HEK293T (cell line): ENCODE measurements at regions not wholly inside any gene's neighbourhood (a gene's known extent, or its start where the extent isn't known, plus 50 kb on each side); places are given as distances from the start of the nearest gene placed in this dataset.

Experiments used
- CTCF ChIA-PET: fragments of 350-600 bp; formaldehyde crosslinking; extraction: SDS; loops from one replicate; lab custom pipeline; 2021; ENCODE audit warnings: antibody characterized with exemption, inconsistent platforms; lab: Yijun Ruan, JAX
- POLR2A ChIA-PET: fragments of 350-600 bp; formaldehyde crosslinking; extraction: SDS; loops from one replicate; lab custom pipeline; 2020; ENCODE audit warnings: antibody characterized with exemption, inconsistent platforms; lab: Yijun Ruan, JAX
- DNase-seq: peaks from one replicate; pipeline ENCODE4 v3.0.0; 2012; ENCODE audit warnings: mixed read lengths; ENCODE audit errors: extremely low spot score
- ARNT ChIP-seq: fragments of 450-650 bp; IDR thresholded peaks from 2 replicates; pipeline ENCODE4 v1.6.1; 2017; ENCODE audit warnings: mild to moderate bottlenecking
- BHLHE40 ChIP-seq: fragments of 450-650 bp; IDR thresholded peaks from 2 replicates; pipeline ENCODE4 v1.6.1; 2016; ENCODE audit warnings: mild to moderate bottlenecking, moderate library complexity, borderline replicate concordance
- CTBP1 ChIP-seq: fragments of 450-650 bp; IDR thresholded peaks from 2 replicates; pipeline ENCODE4 v1.6.1; 2016; ENCODE audit warnings: borderline replicate concordance
- ELF4 ChIP-seq: fragments of 450-650 bp; IDR thresholded peaks from 2 replicates; pipeline ENCODE4 v1.6.1; 2017; ENCODE audit warnings: antibody characterized with exemption
- FOXA1 ChIP-seq: fragments of 450-650 bp; IDR thresholded peaks from 2 replicates; pipeline ENCODE4 v1.6.1; 2016; ENCODE audit warnings: mild to moderate bottlenecking
- FOXK2 ChIP-seq: fragments of 450-650 bp; IDR thresholded peaks from 2 replicates; pipeline ENCODE4 v1.6.1; 2016; ENCODE audit warnings: mild to moderate bottlenecking
- FOXM1 ChIP-seq: fragments of 450-650 bp; IDR thresholded peaks from 2 replicates; pipeline ENCODE4 v1.6.1; 2017; ENCODE audit warnings: mild to moderate bottlenecking, borderline replicate concordance
- HDGF ChIP-seq: fragments of 450-650 bp; IDR thresholded peaks from 2 replicates; pipeline ENCODE4 v1.6.1; 2017; ENCODE audit warnings: antibody characterized with exemption, borderline replicate concordance
- L3MBTL2 ChIP-seq: fragments of 450-650 bp; conservative IDR thresholded peaks from 2 replicates; pipeline ENCODE4 v1.6.1; 2016; ENCODE audit warnings: mild to moderate bottlenecking
- LEF1 ChIP-seq: fragments of 450-650 bp; IDR thresholded peaks from 2 replicates; pipeline ENCODE4 v1.6.1; 2017; ENCODE audit warnings: mild to moderate bottlenecking, borderline replicate concordance
- NFRKB ChIP-seq: fragments of 450-650 bp; IDR thresholded peaks from 2 replicates; pipeline ENCODE4 v1.6.1; 2016; ENCODE audit warnings: mild to moderate bottlenecking, moderate library complexity
- PKNOX1 ChIP-seq: fragments of 450-650 bp; IDR thresholded peaks from 2 replicates; pipeline ENCODE4 v1.6.1; 2016
- SP1 ChIP-seq: fragments of 450-650 bp; IDR thresholded peaks from 2 replicates; pipeline ENCODE4 v1.6.1; 2017
- SUZ12 ChIP-seq: fragments of 450-650 bp; IDR thresholded peaks from 2 replicates; pipeline ENCODE4 v1.6.1; 2016; ENCODE audit warnings: mild to moderate bottlenecking
- TARDBP ChIP-seq: fragments of 450-650 bp; IDR thresholded peaks from 2 replicates; pipeline ENCODE4 v1.6.1; 2016
- ZNF384 ChIP-seq: fragments of 450-650 bp; IDR thresholded peaks from 2 replicates; pipeline ENCODE4 v1.6.1; 2016

DNA sequence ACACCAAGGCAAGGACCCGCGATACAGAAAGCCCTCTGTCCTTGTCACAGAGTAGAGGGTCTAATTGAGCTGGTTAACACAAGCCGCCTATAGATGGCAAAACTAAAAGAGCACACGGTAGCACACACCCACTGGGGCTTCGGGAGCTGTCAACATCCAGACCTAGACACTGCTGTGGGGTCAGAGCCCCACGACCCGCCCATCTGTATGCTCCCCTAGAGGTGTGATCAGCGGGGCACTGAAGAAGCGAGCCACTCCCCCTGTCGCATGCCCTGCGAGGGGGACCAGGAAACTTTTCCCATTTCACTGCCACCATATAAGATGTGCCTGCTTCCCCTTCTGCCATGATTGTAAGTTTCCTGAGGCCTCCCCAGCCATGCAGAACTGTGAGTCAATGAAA lies 1255.8 kb upstream of the CDH8 start:
- ChIA-PET CTCF (no interaction called here), POLR2A (no interaction called here)
- DNase-seq = no peak
- TF ChIP-seq PKNOX1 (no peak), ZNF384 (no peak), CTBP1 (no peak), FOXK2 (no peak), L3MBTL2 (no peak), ARNT (no peak)

DNA sequence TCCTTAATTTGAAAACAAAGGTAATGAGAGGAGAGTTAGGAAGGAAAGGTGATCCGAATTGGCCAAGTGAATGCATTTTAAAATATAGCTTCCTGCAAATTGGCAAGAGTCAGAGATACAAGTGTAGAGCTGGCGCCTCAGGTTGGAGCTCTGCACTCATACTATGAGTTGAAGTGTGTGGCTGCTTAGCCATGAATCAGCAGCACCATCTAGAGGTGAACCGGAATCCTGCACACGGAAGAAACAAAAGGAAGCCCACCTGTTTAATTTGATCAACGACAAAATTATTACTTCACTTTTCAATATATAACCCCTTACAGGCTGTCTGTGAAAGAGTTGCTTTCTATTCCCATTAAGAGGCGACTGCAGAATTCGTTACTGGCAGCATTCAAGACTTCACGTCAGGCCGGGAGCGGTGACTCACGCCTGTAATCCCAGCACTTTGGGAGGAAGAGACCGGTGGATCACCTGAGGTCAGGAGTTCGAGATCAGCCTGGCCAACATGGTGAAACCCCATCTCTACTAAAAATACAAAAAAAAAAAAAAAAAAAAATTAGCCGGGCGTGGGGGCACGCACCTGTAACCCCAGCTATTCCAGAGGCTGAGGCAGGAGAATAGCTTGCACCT lies 1253.7 kb upstream of the CDH8 start:
- POLR2A ChIA-PET = no interaction called here

GRCh38 chr16:63287401-63287800 lies 1251.2 kb upstream of the CDH8 start:
- TF ChIP-seq ZNF384 (no peak), FOXK2 (no peak), NFRKB (no peak), SP1 (no peak), ARNT (no peak), LEF1 (no peak), L3MBTL2 (no peak), FOXM1 (no peak), BHLHE40 (no peak), HDGF (no peak), SUZ12 (no peak), PKNOX1 (no peak), TARDBP (no peak), ELF4 (no peak), CTBP1 (no peak), FOXA1 (no peak)
- no peak for DNase-seq
- ChIA-PET CTCF (no interaction called here), POLR2A (no interaction called here)

More for the DNA sequence above, 1253.7 kb upstream of the CDH8 start:
- TF ChIP-seq ZNF384 (no peak), BHLHE40 (no peak), CTBP1 (no peak), ELF4 (no peak), LEF1 (no peak), PKNOX1 (no peak), TARDBP (no peak), FOXM1 (no peak), ARNT (no peak), FOXA1 (no peak), SUZ12 (no peak), SP1 (no peak), NFRKB (no peak), HDGF (no peak)
- peak; percentile 42 for DNase-seq
- CTCF ChIA-PET = interaction anchor here (0.6 kb wide), 1 partner anchor 46 kb away, joined by 3 read pairs; no protein-coding TSS in a partner anchor

GRCh38 chr16:63283721-63284120 lies 1247.5 kb upstream of the CDH8 start:
- TF ChIP-seq L3MBTL2 = no peak
- TF ChIP-seq HDGF = no peak
- no peak for TF ChIP-seq ELF4
- no peak for TF ChIP-seq TARDBP
- no peak for TF ChIP-seq PKNOX1
- no peak for TF ChIP-seq FOXK2
- no peak for TF ChIP-seq FOXA1
- no peak for TF ChIP-seq SUZ12
- no peak for TF ChIP-seq FOXM1
- no peak for DNase-seq
- ChIA-PET CTCF (no interaction called here), POLR2A (no interaction called here)

GRCh38 chr16:63244631-63245030 lies 1208.4 kb upstream of the CDH8 start:
- TF ChIP-seq FOXA1 (no peak), HDGF (no peak), LEF1 (no peak), L3MBTL2 (no peak)
- no peak for DNase-seq
- CTCF ChIA-PET = no interaction called here
- POLR2A ChIA-PET = no interaction called here

GRCh38 chr16:63241497-63242028 lies 1205.3 kb upstream of the CDH8 start:
- CTCF ChIA-PET = no interaction called here
- POLR2A ChIA-PET = no interaction called here

More at GRCh38 chr16:63241497-63242028, 1205.3 kb upstream of the CDH8 start:
- no peak for DNase-seq
- TF ChIP-seq ELF4 (no peak), L3MBTL2 (no peak), NFRKB (no peak), CTBP1 (no peak), HDGF (no peak), PKNOX1 (no peak), BHLHE40 (no peak), FOXM1 (no peak), FOXK2 (no peak), ZNF384 (no peak), SUZ12 (no peak), TARDBP (no peak), LEF1 (no peak), ARNT (no peak), SP1 (no peak), FOXA1 (no peak)
